ENCODE measurements at regions not wholly inside any gene's neighbourhood (a gene's known extent, or its start where the extent isn't known, plus 50 kb on each side); places are given as distances from the start of the nearest gene placed in this dataset.

GRCh38 chr11:130711193-130711592 is 205.1 kb downstream of the SNX19 start:
- Histone ChIP-seq H3K4me1 (ENCODE audit: control insufficient read depth in 1 of 2, low read depth in 2 of 2) (no peaks in the 10 kb centered on the region), H3K4me3 (no peak overlapping the region), H3K27ac (no peak overlapping the region), H3K36me3 (no peaks in the 10 kb centered on the region), H3K27me3 (replicated peaks; ENCODE audit: insufficient read depth) (no peaks in the 10 kb centered on the region), H3K9me3 (no peaks in the 10 kb centered on the region)
- no peak for DNase-seq (ENCODE audit: low spot score)
- no peak for ATAC-seq (ENCODE audit: insufficient number of reproducible peaks, low FRiP score, low read depth)
- no peak for TF ChIP-seq CTCF (IDR thresholded peaks at IDR 0.05)

GRCh38 chr11:130712480-130712879 is 203.8 kb downstream of the SNX19 start:
- no peak for DNase-seq (ENCODE audit: low spot score)
- H3K4me3 ChIP-seq = no peak overlapping the region
- H3K27ac ChIP-seq = no peak overlapping the region
- no peaks in the 10 kb centered on the region for H3K27me3 ChIP-seq (replicated peaks; ENCODE audit: insufficient read depth)
- H3K9me3 ChIP-seq = no peaks in the 10 kb centered on the region
- TF ChIP-seq CTCF (IDR thresholded peaks at IDR 0.05) = no peak
- no peaks in the 10 kb centered on the region for H3K36me3 ChIP-seq
- no peak for ATAC-seq (ENCODE audit: insufficient number of reproducible peaks, low FRiP score, low read depth)
- H3K4me1 ChIP-seq (ENCODE audit: control insufficient read depth in 1 of 2, low read depth in 2 of 2) = no peaks in the 10 kb centered on the region

GRCh38 chr11:130715085-130715876 is 201.0 kb downstream of the SNX19 start:
- no peaks in the 10 kb centered on the region for H3K9me3 ChIP-seq
- DNase-seq (ENCODE audit: low spot score) = no peak
- TF ChIP-seq CTCF (IDR thresholded peaks at IDR 0.05) = no peak
- peaks cover 0 to 22% of the 10 kb centered on the region in 2 donors for H3K4me1 ChIP-seq (ENCODE audit: control insufficient read depth in 1 of 2, low read depth in 2 of 2)
- H3K27ac ChIP-seq = no peak overlapping the region
- H3K27me3 ChIP-seq (replicated peaks; ENCODE audit: insufficient read depth) = no peaks in the 10 kb centered on the region
- no peaks in the 10 kb centered on the region for H3K36me3 ChIP-seq
- ATAC-seq (ENCODE audit: insufficient number of reproducible peaks, low FRiP score, low read depth) = no peak
- no peak overlapping the region for H3K4me3 ChIP-seq

GRCh38 chr11:130715877-130716220 is 200.4 kb downstream of the SNX19 start:
- DNase-seq (ENCODE audit: low spot score) = no peak
- H3K36me3 ChIP-seq = no peaks in the 10 kb centered on the region
- peaks cover 0 to 24% of the 10 kb centered on the region in 2 donors for H3K4me1 ChIP-seq (ENCODE audit: control insufficient read depth in 1 of 2, low read depth in 2 of 2)
- no peak overlapping the region for H3K27ac ChIP-seq
- no peaks in the 10 kb centered on the region for H3K9me3 ChIP-seq
- H3K4me3 ChIP-seq = no peak overlapping the region
- ATAC-seq (ENCODE audit: insufficient number of reproducible peaks, low FRiP score, low read depth) = no peak
- H3K27me3 ChIP-seq (replicated peaks; ENCODE audit: insufficient read depth) = no peaks in the 10 kb centered on the region
- TF ChIP-seq CTCF (IDR thresholded peaks at IDR 0.05) = no peak

GRCh38 chr11:130718120-130718519 is 198.2 kb downstream of the SNX19 start:
- Histone ChIP-seq H3K27me3 (replicated peaks; ENCODE audit: insufficient read depth) (no peaks in the 10 kb centered on the region), H3K4me3 (no peak overlapping the region), H3K36me3 (no peaks in the 10 kb centered on the region), H3K4me1 (ENCODE audit: control insufficient read depth in 1 of 2, low read depth in 2 of 2) (peaks cover 0 to 24% of the 10 kb centered on the region in 2 donors), H3K27ac (no peak overlapping the region), H3K9me3 (no peaks in the 10 kb centered on the region)
- no peak for ATAC-seq (ENCODE audit: insufficient number of reproducible peaks, low FRiP score, low read depth)
- DNase-seq (ENCODE audit: low spot score) = no peak
- no peak for TF ChIP-seq CTCF (IDR thresholded peaks at IDR 0.05)
